Upper lobe of left lung (tissue), 4 donors: ENCODE measurements at regions not wholly inside any gene's neighbourhood (a gene's known extent, or its start where the extent isn't known, plus 50 kb on each side); places are given as distances from the start of the nearest gene placed in this dataset.

Source experiments
- POLR2A ChIP-seq, 4 donors: fragments of 450-650 bp; IDR thresholded peaks; one replicate each; pipeline ENCODE4 v1.5.1; 2016 to 2017; ENCODE audit warnings: antibody characterized with exemption in 4 of 4, mild to moderate bottlenecking in 2 of 4
- POLR2AphosphoS5 ChIP-seq, 2 donors: sonication (generic); formaldehyde crosslinking; IDR thresholded peaks; one replicate each; pipeline ENCODE4 v1.5.1; 2017; ENCODE audit warnings: antibody characterized with exemption in 2 of 2
- TF ChIP-seq, protein P1 (sequence below), 6 experiments: fragments of 450-650 bp in 4 of 6; fragments of 200-600 bp in 2 of 6; sonication (generic) in 2 of 6; IDR thresholded peaks; one replicate each; pipeline ENCODE4 v1.5.1; 2016 to 2019; ENCODE audit warnings: antibody characterized with exemption in 6 of 6

DNA sequence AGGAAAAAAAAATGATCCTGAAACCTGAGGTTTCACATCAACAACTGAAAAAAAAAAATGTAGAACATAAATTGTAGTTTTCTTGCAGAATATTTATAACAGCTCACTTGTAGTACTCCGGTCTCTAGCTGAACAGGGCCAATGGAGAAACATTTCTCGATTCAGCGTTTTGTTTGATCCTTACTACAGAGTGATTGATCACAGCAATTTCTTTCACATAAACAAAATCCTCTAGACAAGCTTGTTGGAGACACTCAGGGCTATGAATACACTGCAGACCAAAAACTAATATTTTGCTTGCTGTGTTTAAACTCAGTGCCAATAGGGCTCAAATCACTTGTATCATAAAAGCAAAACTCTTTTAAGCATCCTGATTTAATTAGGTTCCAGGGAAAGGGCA is 127.0 kb upstream of the CNTN6 start:
- TF ChIP-seq, protein P1, sequence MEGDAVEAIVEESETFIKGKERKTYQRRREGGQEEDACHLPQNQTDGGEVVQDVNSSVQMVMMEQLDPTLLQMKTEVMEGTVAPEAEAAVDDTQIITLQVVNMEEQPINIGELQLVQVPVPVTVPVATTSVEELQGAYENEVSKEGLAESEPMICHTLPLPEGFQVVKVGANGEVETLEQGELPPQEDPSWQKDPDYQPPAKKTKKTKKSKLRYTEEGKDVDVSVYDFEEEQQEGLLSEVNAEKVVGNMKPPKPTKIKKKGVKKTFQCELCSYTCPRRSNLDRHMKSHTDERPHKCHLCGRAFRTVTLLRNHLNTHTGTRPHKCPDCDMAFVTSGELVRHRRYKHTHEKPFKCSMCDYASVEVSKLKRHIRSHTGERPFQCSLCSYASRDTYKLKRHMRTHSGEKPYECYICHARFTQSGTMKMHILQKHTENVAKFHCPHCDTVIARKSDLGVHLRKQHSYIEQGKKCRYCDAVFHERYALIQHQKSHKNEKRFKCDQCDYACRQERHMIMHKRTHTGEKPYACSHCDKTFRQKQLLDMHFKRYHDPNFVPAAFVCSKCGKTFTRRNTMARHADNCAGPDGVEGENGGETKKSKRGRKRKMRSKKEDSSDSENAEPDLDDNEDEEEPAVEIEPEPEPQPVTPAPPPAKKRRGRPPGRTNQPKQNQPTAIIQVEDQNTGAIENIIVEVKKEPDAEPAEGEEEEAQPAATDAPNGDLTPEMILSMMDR (IDR thresholded peaks at IDR 0.05) = no peak
- TF ChIP-seq POLR2A (IDR thresholded peaks at IDR 0.05) (no peak), POLR2AphosphoS5 (IDR thresholded peaks at IDR 0.05) (no peak)
